ENCODE measurements at regions not wholly inside any gene's neighbourhood (a gene's known extent, or its start where the extent isn't known, plus 50 kb on each side); places are given as distances from the start of the nearest gene placed in this dataset.
A peak's percentile ranks its signal among the peaks of the same experiment; 100 is the strongest.
"Not testable (repeated sequence)": the region's sequence is repeated elsewhere in the genome, so short reads cannot be mapped to it uniquely, and the experiment has no call there.

DNA sequence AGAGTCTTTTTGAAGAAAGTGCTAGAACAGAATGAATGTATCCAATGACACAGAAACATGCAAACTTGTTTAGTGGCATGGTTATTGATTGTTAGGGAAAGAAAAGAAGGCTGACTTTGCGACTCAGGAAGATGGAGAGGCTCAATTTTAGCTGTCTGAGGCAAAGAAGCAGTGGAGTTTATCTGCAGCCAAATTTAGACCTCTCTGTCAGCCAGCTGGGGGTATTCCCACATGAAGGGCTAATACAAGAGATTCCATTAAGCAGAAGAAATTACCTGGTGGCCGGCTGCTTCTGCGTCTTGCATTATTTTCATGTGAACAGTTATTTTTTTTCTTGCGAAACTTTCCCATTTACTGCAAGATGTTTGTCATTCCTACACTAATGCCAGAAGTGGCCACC lies 240.2 kb upstream of the NBEA start:
- DNase-seq, result no peak

DNA sequence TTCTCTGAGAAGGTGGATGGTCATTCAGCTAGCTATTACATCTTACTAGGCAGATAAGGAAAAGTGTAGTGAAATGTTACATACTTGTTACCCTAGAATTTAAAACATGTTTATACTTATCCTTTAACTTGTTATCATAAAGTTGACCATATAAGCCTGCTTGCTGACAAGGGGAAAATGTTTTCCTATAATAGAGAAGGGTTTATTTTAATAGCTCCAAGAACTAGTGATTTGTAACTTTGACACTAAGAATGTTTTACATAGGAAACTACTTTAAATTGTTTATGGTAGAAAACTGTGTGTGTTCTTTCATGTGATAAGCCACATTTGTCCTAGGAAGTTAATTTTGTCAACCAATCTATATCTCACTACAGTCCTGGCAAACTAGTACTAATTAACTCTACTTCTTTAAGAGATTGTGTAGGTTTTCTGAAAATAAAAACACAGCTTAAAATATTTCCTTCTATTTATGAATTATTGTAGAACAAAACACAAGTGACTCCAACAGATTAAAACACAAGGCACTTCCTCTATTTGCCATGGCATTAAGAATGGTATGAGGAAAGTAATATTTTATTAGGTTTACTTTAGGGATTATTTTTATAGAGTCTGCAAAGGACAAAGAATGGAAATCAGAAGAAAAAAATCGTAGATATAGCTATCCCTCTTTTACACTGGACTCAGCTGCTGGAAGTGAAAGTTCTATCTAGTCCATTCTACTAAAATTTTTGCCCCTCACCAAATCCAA lies 233.3 kb upstream of the NBEA start:
- DNase-seq, result no peak

DNA sequence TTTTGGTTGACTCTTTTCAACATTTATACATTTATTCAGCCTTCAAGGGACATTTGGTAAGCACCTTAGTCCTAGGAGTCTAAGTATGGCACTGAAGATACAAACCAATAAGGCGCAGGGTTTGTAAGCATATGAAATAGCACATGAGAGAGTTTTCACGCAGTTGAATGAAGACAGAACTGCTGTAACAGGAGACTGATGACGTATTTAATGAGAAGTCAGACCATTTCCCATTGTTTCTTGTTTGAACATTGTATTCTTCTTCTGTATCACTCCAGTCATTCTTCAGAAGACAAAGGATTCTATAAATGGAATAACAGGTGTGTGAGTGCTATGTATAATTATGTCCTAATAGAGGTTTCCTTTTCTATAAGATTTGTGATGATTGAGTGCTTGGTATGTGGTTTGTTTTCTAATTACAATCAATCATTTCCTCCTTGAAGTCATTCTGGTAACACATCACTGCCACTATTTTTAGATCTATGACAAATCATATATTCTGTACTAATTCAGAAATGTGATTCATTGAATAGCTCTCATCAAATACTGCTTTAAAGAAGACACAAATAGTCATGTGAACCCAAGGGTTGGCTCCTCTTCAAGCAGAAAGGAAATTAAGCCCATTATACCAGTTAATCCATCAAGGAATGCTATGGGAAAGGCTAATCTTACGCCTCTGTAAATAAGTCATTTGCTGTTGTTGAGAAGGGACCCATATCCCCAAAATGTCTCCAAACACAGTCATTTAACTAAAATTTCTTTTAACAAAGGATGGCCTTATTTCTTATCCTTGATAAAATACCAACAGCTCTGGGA lies 222.8 kb upstream of the NBEA start:
- DNase-seq, result peak; percentile 13

DNA sequence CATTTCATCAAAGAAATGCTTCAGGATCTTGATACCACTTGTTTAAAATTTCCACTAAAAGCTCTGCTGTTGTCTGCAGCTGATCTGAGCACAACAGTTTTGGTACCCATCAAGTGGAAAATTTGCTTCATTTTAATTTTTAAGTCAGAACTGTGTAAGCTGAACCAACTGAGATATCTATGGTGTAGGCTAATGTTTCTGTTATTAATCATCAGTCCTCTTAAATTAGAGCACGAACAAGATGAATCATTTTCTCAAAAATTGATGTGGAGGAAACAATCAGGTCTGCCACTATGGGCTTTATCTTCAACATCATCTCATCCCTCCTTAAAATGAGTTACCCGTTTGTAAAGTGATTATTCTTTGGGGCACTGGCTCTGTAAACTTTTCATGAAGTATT lies 221.5 kb upstream of the NBEA start:
- DNase-seq, result no peak

DNA sequence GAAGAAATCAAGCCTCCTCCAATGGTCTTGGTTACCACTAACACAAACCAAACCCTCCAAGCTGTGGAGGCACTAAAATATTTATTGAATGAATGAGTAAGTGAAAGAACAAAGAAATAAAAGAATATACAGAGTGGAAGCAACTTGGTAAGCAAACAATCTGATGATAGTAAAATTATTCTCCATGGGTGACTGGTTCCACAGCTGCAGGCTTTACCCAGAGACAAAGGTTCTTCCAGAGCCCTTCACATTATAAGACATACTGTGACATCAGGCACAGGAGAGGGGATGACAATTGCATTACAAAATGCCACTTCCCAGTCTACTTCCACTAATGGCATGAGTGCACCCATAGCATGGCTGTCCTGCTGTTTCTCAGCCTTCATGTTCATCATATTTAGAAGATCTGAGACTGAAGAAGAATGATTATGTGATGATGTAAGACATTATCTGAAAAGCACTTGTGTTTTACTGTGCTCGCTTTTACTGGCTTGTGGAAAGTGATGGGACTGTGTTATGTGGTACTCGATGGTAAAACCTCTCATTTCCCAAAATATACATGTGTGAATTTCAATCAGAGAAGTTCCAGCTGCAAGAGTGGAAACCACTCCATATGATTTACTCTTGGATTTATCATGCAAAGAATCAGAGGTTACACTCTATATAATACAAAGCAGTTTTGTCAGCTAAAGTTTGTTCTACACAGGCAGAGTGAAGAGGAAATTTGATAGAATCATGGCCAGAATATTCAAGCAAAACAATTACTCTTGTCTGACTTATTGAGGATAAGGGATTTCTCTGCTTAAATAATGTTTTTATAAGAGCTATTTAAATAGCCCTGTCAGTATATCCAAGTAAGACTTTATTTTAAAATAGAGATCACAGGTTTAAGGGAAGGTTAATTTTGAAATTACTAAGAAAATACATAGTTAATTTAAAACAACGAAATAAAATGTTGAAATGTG lies 220.2 kb upstream of the NBEA start:
- peak; percentile 64 for DNase-seq

DNA sequence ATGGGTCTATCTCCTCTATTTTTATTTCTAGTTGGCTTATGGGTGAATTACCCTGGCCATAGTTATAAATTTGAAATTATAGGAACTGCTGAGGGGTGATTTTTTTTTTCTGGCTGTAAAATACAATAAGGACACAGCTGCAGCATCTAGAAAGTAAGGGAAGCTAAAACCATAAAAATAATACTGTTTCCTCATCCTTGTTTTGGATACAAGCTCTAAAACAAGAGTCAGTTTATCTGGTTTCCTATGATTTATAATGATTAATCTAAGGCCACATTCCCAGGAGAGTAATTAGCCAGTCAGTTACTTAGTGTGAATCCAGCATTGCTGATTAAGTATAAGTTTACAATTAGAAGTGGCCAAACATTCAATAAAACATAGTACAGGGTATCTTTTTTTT lies 219.1 kb upstream of the NBEA start:
- peak; percentile 68 for DNase-seq

DNA sequence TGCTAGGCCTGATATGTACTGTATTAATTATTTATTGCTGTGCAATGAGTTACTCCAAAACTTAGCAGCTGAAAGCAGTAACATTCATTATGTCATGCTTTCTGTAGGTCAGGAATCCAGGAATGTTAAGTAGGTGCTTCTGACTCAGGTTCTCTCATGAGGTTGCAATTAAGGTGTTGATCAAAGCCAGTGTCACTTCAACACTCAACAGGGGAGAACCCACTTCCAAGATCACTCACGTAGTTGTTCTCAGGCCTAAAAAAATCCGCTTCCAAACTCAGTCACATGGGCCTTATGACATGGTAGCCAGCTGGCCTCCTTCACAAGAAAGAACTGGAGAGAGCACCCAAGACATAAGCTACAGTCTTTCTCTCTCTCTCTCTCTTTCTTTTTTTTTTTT lies 211.1 kb upstream of the NBEA start:
- DNase-seq, result peak; percentile 22

DNA sequence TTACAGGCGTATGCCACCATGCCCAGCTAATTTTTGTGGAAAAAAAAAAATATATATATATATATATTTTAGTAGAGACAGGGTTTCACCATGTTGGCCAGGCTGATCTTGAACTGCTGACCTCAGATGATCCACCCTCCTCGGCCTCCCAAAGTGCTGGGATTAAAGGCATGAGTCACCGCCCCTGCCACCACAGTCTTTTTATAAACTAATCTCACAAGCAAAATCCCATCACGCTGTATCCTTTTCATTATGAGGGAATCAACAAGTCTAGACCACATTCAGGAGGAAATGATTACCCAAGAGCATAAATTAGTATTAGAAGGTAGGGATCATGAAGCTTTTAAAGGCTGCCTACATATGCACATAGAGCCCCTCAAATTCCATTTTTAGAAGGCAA lies 210.6 kb upstream of the NBEA start:
- no peak for DNase-seq

DNA sequence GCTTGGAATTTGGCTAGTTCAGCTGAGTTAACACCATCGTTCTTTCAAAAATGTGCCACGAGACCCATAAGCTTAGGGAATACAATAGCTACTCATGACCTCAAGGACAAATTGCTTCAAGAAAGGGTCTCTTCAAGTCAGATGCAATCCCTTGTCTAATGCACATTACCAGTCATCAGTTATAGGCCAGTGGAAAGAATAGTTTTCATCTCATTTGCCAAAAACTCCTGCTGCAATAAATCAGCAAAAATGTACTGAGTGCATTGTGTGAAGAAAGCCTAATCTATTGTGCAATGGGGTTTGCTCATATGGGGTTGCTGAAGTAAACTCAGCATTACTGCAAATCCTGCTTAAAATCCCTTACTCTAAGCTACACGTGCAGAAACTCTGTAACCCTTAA lies 208.3 kb upstream of the NBEA start:
- peak; percentile 32 for DNase-seq

DNA sequence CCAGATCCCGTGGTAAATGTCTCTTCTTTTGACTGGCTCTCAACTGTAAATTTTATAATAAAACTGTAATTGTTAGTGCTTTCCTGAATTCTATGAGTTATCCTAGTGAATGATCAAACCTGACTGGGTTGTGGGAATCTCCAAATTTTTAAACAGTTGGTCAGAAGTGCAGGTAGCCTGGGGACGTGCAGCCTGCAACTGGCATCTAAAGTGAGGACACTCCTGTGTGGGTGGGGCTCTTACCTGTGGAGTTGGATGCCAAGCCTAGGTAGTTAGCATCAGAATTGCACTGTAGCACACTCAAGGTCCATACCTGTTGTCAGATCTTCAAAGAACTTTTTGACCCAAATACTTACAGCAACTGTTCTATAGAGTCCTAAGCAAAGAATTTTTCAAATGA lies 207.1 kb upstream of the NBEA start:
- no peak for DNase-seq

DNA sequence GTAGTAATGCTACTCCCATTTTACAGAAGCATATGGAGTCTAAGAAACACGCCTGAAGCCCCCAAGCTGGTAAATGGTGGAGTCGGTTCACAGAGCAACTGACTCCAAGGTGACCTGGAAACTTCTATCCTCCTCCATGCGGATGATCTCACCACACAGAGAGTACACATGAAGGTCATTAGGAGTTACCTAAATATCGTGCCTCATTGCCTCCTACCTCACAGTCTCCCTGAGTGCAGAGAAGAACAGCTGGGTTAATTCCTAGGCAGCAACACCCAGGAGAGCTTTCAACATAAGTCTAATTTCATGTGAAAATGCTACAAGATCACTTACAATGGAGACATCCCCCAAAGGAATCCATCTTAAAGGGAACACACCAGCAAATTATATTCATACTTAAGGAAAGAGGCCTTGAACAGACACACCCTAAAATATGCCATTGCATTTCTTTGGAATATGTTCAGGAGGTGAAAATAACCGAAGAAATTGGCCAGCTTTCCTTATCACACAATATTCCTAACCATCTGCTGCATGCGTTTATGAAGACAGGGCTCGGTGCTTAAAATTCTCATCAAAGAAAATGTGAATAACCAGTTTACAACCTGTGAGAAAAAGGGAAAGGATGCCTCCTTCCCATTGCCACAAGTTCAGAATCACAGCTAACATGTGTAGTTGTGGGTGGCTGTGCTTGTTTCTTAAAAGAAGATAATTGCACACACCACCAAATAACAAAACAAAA lies 203.6 kb upstream of the NBEA start:
- peak; percentile 11 for DNase-seq

DNA sequence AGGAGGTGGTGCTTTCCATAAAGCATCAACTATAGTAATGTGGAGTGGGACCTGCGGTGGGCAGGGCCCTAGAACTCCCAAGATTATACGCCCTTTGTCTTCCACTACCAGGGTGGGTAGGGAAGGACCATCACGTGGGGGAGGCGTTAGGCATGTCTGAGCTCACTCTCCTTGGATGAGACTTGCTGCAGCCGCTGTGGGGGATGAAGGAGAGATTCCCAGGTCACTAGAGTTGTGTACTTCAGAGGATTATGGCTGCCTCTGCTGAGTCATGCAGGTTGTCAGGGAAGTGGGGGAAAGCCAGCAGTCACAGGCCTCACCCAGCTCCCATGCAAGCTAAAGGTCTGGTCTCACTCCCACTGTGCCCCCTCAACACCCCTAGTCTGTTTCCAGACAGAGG lies 195.0 kb upstream of the NBEA start:
- DNase-seq, result not testable (repeated sequence)

DNA sequence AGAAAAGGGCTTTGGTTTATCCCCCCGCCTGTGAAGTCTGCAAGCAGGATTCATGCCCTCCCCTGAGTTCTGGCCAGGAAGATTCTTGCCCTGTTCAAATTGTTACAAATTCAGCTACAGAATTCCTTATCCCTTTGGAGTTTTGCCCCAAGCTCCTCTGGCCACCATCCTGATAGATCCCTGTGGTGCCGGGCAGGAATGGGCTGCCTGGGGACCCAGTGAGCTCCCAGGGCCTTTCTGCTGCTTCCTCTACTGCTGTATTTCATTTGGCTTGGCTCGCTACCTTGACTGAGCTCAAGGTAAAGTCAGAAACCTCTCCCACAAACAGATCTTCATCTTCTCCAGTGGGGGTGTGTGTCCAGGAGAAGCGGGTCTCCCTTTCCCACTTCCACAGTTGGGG lies 194.6 kb upstream of the NBEA start:
- DNase-seq, result no peak

DNA sequence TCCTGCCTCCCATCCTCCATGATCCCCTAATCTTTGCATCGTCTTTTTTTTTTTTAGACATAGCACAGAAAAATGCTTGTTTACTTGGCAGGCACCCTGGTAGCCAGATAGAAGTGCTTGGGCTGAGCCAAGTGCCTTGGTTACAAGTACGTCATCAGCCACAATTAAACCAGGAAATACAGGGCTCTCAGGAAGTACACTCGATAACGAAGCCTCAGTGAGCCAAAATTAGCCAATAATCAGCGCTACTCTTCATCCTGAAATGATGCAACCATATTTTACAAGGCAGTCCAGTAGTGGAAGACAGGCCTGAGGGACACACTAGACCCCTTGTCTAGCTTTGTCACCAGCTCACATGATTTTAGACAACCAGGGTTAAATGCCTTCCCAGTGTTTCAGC lies 194.0 kb upstream of the NBEA start:
- no peak for DNase-seq

DNA sequence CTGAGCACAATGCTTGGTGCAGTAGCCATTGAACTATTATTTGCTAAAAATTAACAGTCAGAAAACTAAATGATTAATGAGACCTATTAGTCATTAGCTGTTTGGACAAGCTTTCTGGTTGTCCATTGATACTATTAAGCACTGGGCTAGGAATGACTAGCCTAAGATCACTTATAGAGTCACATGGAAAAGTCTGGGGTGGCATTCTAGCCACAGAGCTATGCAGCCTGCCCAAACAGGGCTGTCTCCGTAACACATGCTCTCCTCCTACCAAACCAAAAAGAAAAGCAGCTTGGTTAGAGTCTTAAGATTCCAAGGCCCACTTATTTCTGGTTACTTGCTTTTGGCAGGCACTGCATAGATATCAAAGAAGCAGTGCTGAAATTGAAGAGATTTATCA lies 193.5 kb upstream of the NBEA start:
- DNase-seq, result no peak

DNA sequence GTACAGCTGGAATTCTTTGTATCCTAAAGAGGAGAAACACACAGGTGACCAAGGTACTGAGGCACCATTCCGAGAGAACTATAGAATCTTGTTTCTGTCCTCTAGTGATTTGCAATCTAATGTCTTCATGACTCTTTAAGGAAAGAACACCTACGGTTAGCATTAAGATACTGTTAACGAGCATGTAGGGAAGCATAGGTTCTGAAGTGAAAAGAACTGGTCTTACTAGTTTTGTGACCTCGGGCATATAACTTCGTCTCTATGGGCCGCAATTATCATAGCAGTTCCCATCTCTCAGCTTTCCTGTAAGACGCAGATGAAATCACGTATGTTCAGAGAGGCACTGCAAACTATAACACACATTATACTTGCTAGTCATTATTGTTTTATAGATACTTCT lies 193.0 kb upstream of the NBEA start:
- DNase-seq, result peak; percentile 31

DNA sequence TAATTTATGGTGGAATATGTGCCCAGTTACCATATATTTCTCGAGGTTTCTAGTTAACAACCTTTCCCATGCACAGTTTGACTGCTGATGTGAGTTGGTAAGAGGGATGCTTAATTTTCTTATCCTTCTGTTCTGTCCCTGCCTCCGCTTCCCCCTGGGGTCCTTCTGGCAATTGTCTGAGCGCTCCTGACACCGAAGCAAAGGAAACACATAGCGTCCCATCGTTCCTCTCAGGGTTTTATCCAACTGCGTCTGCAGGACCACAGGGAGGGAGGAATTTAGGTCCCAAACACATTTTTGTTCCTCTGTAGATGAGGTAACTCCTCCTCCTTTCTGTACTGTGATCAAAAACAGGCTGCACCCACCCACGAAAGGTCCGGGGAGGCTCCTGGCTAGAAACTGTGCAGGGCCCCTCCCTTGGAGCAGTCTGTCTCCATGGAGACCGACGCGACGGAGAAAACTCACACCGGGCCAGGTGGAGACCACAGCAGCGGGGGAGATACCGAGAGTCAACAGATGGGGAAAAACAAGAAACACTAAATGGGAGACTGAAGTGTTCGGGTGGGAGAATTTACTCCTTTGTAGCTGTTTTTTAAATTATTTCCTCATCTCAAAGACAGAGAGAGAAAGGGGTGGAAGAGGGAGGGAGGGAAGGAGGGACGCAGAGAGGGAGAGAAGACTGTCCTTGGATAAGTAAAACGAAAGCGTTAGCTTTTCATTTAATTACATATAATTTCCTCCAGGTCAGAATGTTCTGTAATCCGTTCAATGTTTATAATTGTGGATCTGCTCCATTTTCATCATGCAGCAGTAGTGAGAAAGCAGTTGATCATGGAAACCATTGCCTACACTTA lies 191.8 kb upstream of the NBEA start:
- peak; percentile 61 for DNase-seq

DNA sequence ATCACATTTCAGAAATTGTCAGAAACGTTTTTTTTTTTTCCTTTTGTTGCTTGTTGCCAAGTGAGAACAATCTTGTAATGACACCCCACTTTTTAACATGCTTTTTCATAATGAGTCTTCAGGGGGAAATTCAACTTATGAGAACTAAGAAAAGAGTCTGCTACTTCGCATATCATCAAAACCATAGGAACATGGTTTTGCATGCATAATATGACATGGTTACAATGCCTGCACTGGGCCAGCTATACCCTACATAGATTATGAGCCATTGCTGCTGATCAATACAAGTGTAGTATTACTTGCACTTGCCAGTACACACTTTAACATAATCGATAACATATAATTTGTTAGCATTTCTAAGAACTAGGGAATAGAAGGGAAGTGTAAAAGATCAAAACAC lies 191.0 kb upstream of the NBEA start:
- DNase-seq, result no peak

DNA sequence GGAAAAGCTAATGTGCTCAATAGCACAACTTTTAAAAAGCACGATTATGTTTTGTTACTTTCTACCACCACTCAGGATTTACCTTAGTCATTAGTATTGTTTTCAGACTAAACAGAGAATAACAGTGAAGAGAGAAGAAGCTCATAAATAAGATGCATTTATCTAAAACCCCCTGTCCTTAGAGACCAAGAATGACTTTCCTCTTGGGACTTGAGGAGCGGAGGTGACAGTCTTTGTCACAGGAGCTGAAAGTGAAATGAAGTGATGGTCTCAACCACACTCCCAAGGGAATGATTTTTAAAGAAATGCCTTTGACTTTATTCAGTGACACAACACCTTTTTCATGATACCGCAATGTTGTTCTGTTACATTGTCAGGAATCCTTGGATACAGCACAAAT lies 190.6 kb upstream of the NBEA start:
- no peak for DNase-seq

DNA sequence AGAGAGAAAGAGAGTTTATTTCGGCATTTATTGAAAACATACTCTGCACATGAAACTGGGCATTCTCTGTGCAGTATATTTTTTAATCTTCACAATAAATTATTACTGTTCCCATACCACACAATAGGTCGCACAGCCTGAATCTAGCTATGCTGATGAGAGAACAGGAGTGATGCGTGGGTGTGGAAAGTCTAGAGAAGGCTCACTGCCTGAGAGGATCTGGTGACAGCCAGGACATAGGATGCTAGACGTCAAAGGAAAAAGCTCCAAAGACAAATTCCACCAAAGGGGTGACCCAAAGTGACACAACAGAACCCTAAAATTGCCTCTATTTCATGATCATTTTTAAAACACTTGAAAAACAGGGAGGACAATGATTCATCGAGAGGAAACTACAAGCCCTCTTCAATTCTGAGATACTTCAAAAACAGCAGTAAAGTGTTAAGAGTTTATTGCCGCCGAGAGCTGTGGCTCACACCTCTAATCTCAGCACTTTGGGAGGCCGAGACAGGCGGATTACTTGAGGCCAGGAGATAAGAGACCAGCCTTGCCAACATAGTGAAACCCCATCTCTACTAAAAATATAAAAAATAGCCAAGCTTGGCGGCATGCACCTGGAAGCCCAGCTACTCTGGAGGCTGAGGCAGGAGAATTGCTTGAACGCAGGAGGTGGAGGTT lies 189.6 kb upstream of the NBEA start:
- no peak for DNase-seq
